Skeletal muscle tissue (tissue), 3 donors: ENCODE measurements at regions not wholly inside any gene's neighbourhood (a gene's known extent, or its start where the extent isn't known, plus 50 kb on each side); places are given as distances from the start of the nearest gene placed in this dataset.

Experiments
- H3K27ac ChIP-seq: one replicate; pipeline ENCODE4 v1.7.0; 2013; ENCODE audit warnings: mild to moderate bottlenecking, low read depth, low read length, inconsistent platforms
- H3K27me3 ChIP-seq, 3 donors: one replicate each; pipeline ENCODE4 v1.7.0; 2013; ENCODE audit warnings: low read length in 3 of 3; ENCODE audit not compliant: control insufficient read depth in 3 of 3, insufficient read depth in 3 of 3
- H3K36me3 ChIP-seq, 3 donors: one replicate each; pipeline ENCODE4 v1.7.0; 2013; ENCODE audit warnings: low read length in 3 of 3; ENCODE audit not compliant: control insufficient read depth in 3 of 3, insufficient read depth in 3 of 3
- H3K4me1 ChIP-seq, 3 donors: one replicate each; pipeline ENCODE4 v1.7.0; 2013; ENCODE audit warnings: low read length in 3 of 3, mild to moderate bottlenecking in 3 of 3; ENCODE audit not compliant: control insufficient read depth in 3 of 3, insufficient read depth in 3 of 3
- H3K4me3 ChIP-seq, 3 donors: one replicate each; pipeline ENCODE4 v1.7.0; 2013; ENCODE audit warnings: low read length in 3 of 3
- H3K9ac ChIP-seq, 3 donors: one replicate each; pipeline ENCODE4 v1.7.0; 2013; ENCODE audit warnings: low read length in 3 of 3, mild to moderate bottlenecking in 3 of 3, moderate library complexity in 2 of 3, low read depth in 1 of 3
- H3K9me3 ChIP-seq, 3 donors: one replicate each; pipeline ENCODE4 v1.7.0; 2013; ENCODE audit warnings: low read length in 3 of 3; ENCODE audit not compliant: control insufficient read depth in 3 of 3
- donor health status: Osteomylitis.

DNA sequence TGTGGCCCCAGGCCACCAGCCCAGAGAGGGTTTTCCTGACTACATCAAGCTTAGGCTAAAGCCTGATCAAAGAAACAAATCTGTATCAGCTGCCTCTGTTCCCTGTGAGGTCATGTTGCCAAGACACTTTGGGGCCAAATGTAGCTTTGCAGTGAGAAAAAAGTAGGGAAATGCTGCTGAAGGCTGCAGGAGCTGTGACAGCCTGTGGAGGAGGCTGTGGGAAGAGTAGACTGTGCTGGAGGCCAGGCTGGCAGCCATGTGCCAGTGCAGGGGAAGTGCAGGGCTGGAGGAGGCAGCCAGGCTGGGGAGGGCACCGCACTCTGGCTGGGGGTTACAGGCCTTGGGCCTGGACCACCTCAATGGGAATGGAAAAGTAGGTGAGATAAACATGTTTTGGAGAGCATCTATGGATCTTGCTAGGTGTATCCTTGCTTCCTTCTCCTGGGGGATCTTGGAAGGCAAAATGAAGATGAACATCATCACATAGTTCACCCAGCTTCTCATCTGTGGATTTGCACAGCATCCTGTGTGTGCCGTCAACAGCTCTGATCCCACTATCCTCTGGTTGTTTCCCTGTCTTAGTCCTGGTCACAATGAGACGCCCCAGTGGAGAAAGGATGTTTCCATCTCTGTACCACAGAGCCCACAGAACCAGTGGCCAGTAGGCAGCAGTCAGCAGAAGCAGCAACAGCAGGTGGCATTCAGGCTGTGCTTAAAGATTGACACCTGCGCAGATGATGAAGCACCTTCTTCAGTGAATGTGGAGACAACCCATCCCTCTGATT, 103.8 kb upstream of the COPS8 start:
- H3K4me3 ChIP-seq, result no peak overlapping the region
- peaks cover 0 to 9% (median 2%) of the 10 kb centered on the region in 3 donors for H3K9me3 ChIP-seq
- H3K36me3 ChIP-seq, result no peaks in the 10 kb centered on the region
- H3K4me1 ChIP-seq, result no peaks in the 10 kb centered on the region
- H3K27ac ChIP-seq, result no peak overlapping the region
- no peak overlapping the region for H3K9ac ChIP-seq
- H3K27me3 ChIP-seq, result no peaks in the 10 kb centered on the region

DNA sequence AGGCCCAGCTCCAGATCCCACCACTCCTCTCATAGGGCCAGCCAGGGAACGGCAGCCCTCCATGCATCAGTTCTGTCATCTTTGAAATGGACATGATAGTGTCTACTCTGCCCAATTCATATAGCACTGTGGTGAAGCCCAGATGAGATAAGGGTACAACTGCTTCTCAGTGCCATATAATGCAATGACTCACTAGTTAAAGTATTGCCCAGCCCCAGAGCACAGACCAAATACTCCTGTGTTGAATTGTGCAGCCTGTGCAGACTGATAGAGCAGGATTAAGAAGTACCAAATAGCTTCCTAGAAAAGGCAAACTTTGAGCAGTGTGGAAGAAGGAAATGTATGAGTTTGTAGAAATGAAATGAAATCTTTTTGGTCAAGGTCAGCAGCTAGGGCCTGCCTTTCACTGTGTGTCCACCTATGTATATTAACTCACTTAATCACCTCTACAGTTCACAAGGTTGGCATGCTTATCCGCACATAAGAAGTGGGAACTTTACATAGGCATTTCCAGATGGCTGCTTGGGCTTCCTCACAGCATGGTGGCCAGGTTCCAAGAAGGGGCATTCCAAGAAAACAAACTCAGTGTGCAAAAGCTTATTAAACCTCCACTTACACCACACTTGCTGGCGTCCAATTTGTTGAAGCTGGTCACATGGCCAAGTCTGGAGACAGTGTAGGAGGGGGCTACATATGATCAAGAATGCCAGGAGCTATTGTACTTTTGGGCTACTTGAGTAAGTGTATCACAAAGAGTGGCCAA, 102.8 kb upstream of the COPS8 start:
- no peaks in the 10 kb centered on the region for H3K36me3 ChIP-seq
- no peak overlapping the region for H3K4me3 ChIP-seq
- H3K9me3 ChIP-seq, result peaks cover 0 to 9% (median 2%) of the 10 kb centered on the region in 3 donors
- H3K27ac ChIP-seq, result no peak overlapping the region
- no peak overlapping the region for H3K9ac ChIP-seq
- peaks cover 0 to 2% (median 0%) of the 10 kb centered on the region in 3 donors for H3K4me1 ChIP-seq
- H3K27me3 ChIP-seq, result no peaks in the 10 kb centered on the region

GRCh38 chr2:236984046-236984445, 101.6 kb upstream of the COPS8 start:
- Histone ChIP-seq H3K27ac (no peak overlapping the region), H3K9ac (no peak overlapping the region), H3K4me3 (no peak overlapping the region), H3K36me3 (no peaks in the 10 kb centered on the region), H3K4me1 (peaks cover 10 to 13% (median 11%) of the 10 kb centered on the region in 3 donors), H3K9me3 (peaks cover 0 to 9% (median 2%) of the 10 kb centered on the region in 3 donors), H3K27me3 (no peaks in the 10 kb centered on the region)

DNA sequence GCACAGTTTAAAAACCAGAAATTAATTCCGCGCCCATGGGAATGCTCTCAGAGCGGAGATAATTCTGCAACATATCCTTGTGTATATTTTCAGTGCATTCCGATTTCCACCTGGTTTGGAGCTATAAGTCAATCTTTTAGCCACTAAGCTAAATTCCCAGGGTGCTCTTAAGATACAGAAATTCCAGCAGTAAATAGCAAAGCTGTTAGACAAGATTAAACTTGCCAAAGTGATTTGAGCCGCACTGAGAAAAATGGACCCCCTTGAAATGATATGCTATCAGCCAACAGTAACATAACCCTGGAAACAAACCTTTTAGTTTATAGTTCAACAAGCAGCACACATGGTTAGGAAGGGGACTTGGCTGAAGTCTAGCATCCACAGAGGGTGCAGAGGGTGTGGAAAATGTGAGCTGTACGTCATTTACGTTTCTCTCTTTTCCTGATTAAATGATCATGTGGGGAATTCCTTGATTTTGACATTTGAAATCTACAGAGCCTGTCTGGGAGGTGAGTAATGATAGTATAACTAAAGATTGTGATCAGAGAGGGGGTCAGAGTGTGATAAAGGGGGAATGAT, 99.8 kb upstream of the COPS8 start:
- Histone ChIP-seq H3K4me1 (peaks cover 18 to 20% (median 20%) of the 10 kb centered on the region in 3 donors), H3K9me3 (peaks cover 0 to 9% (median 2%) of the 10 kb centered on the region in 3 donors), H3K27me3 (no peaks in the 10 kb centered on the region), H3K4me3 (no peak overlapping the region), H3K36me3 (no peaks in the 10 kb centered on the region), H3K27ac (no peak overlapping the region), H3K9ac (no peak overlapping the region)

GRCh38 chr2:236986524-236987330, 99.0 kb upstream of the COPS8 start:
- no peaks in the 10 kb centered on the region for H3K36me3 ChIP-seq
- H3K9ac ChIP-seq, result no peak overlapping the region
- peaks cover 0 to 9% (median 2%) of the 10 kb centered on the region in 3 donors for H3K9me3 ChIP-seq
- H3K27me3 ChIP-seq, result no peaks in the 10 kb centered on the region
- H3K4me3 ChIP-seq, result no peak overlapping the region
- no peak overlapping the region for H3K27ac ChIP-seq
- peaks cover 18 to 20% (median 20%) of the 10 kb centered on the region in 3 donors for H3K4me1 ChIP-seq

- H3K4me3 ChIP-seq, result no peak overlapping the region
- H3K36me3 ChIP-seq, result no peaks in the 10 kb centered on the region
- peaks cover 0 to 2% (median 0%) of the 10 kb centered on the region in 3 donors for H3K27me3 ChIP-seq
- peaks cover 18 to 20% (median 20%) of the 10 kb centered on the region in 3 donors for H3K4me1 ChIP-seq
- no peak overlapping the region for H3K9ac ChIP-seq
- peak overlapping the region; percentile 45 for H3K27ac ChIP-seq
- peaks cover 0 to under 1% (median 0%) of the 10 kb centered on the region in 3 donors for H3K9me3 ChIP-seq
Measured at GRCh38 chr2:236988216-236988615, 97.5 kb upstream of the COPS8 start.

GRCh38 chr2:236988690-236989624, 96.7 kb upstream of the COPS8 start:
- peak overlapping the region; percentile 45 for H3K27ac ChIP-seq
- H3K4me1 ChIP-seq, result peaks cover 18 to 20% (median 20%) of the 10 kb centered on the region in 3 donors
- H3K9me3 ChIP-seq, result no peaks in the 10 kb centered on the region
- no peaks in the 10 kb centered on the region for H3K36me3 ChIP-seq
- peak overlapping the region; percentile 22 to 41 (median 30) for H3K4me3 ChIP-seq
- H3K9ac ChIP-seq, result peak overlapping the region in 2 of 3 donors; percentile 23 to 58
- peaks cover 0 to 2% (median 0%) of the 10 kb centered on the region in 3 donors for H3K27me3 ChIP-seq

DNA sequence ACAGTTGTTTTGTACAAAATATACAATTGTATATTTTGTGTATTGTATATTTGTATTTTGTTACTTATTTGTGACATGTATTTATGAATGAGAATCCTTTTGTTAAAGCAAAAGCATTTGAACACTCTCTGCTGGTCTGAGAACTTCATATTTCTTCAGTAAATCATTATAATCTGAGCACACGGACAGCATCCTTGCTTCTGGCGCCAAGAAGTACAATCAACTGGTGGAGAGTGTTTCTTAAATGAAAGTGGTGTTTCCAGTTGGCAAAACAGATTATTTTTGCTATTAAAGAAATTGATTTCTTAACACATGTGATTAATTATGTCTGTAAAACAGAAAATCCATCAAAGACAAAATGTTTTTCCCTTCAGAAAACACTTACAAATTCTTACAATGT, 95.1 kb upstream of the COPS8 start:
- H3K27ac ChIP-seq, result no peak overlapping the region
- no peak overlapping the region for H3K4me3 ChIP-seq
- no peak overlapping the region for H3K9ac ChIP-seq
- H3K4me1 ChIP-seq, result peaks cover 18 to 20% (median 20%) of the 10 kb centered on the region in 3 donors
- peaks cover 0 to 6% (median 0%) of the 10 kb centered on the region in 3 donors for H3K27me3 ChIP-seq
- H3K9me3 ChIP-seq, result no peaks in the 10 kb centered on the region
- no peaks in the 10 kb centered on the region for H3K36me3 ChIP-seq
